ENCODE measurements at regions not wholly inside any gene's neighbourhood (a gene's known extent, or its start where the extent isn't known, plus 50 kb on each side); places are given as distances from the start of the nearest gene placed in this dataset.
"Not testable (repeated sequence)": the region's sequence is repeated elsewhere in the genome, so short reads cannot be mapped to it uniquely, and the experiment has no call there.

- DNase-seq (ENCODE audit: low read depth), result no peak
- no peak overlapping the region for H3K4me3 ChIP-seq (ENCODE audit: control insufficient read depth, low read depth, low read length)
- TF ChIP-seq CTCF (conservative IDR thresholded peaks at IDR 0.05; ENCODE audit: control insufficient read depth, insufficient read depth, low read depth, low read length), result no peak
Observed at GRCh38 chr2:122799391-122799790, 1043.9 kb downstream of the TSN start.

- TF ChIP-seq CTCF (conservative IDR thresholded peaks at IDR 0.05; ENCODE audit: control insufficient read depth, insufficient read depth, low read depth, low read length), result no peak
- H3K4me3 ChIP-seq (ENCODE audit: control insufficient read depth, low read depth, low read length), result no peak overlapping the region
- DNase-seq (ENCODE audit: low read depth), result no peak
Observed at GRCh38 chr2:122800781-122801180, 1045.3 kb downstream of the TSN start.

GRCh38 chr2:122804494-122804893, 1049.0 kb downstream of the TSN start:
- no peak for TF ChIP-seq CTCF (conservative IDR thresholded peaks at IDR 0.05; ENCODE audit: control insufficient read depth, insufficient read depth, low read depth, low read length)
- no peak for DNase-seq (ENCODE audit: low read depth)
- H3K4me3 ChIP-seq (ENCODE audit: control insufficient read depth, low read depth, low read length), result no peak overlapping the region

DNA sequence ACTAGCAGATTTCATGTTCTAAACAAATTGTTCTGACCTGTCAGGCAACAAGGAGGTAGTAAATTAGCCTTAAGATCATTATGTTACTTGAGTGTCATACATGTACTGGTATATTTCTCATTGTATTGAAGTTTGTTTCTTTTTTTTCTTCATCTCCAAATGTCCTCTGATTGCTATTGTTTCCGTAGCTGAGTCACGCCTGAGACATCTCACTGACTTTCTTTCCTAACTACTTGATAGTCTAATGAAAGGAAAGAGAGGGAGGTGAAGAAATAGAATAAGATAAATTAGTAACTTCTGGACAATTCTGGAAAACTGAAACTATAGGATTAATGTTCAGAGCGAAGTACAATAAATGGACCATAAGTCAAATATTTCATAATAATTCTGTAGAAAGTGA, 1049.9 kb downstream of the TSN start:
- TF ChIP-seq CTCF (conservative IDR thresholded peaks at IDR 0.05; ENCODE audit: control insufficient read depth, insufficient read depth, low read depth, low read length), result no peak
- no peak for DNase-seq (ENCODE audit: low read depth)
- H3K4me3 ChIP-seq (ENCODE audit: control insufficient read depth, low read depth, low read length), result no peak overlapping the region

- H3K4me3 ChIP-seq (ENCODE audit: control insufficient read depth, low read depth, low read length), result no peak overlapping the region
- no peak for TF ChIP-seq CTCF (conservative IDR thresholded peaks at IDR 0.05; ENCODE audit: control insufficient read depth, insufficient read depth, low read depth, low read length)
- DNase-seq (ENCODE audit: low read depth), result no peak
Observed at GRCh38 chr2:122808286-122808969, 1053.0 kb downstream of the TSN start.

- not testable (repeated sequence) for H3K4me3 ChIP-seq (ENCODE audit: control insufficient read depth, low read depth, low read length); DNase-seq (ENCODE audit: low read depth)
Observed at GRCh38 chr2:122812214-122812613, 1056.8 kb downstream of the TSN start.

GRCh38 chr2:122815120-122815519, 1059.7 kb downstream of the TSN start:
- no peak for TF ChIP-seq CTCF (conservative IDR thresholded peaks at IDR 0.05; ENCODE audit: control insufficient read depth, insufficient read depth, low read depth, low read length)
- no peak for DNase-seq (ENCODE audit: low read depth)

More at GRCh38 chr2:122815120-122815519, 1059.7 kb downstream of the TSN start:
- no peak overlapping the region for H3K4me3 ChIP-seq (ENCODE audit: control insufficient read depth, low read depth, low read length)

Measured in fibroblast of mammary gland (primary cell).